CD4-positive, alpha-beta T cell treated with Interleukin-17A for 4 hours (primary cell): ENCODE measurements at regions not wholly inside any gene's neighbourhood (a gene's known extent, or its start where the extent isn't known, plus 50 kb on each side); places are given as distances from the start of the nearest gene placed in this dataset.

Experiments used
- DNase-seq: peaks from one replicate; pipeline ENCODE4 v3.0.0-alpha.2; 2020; ENCODE audit warnings: mixed read lengths

DNA sequence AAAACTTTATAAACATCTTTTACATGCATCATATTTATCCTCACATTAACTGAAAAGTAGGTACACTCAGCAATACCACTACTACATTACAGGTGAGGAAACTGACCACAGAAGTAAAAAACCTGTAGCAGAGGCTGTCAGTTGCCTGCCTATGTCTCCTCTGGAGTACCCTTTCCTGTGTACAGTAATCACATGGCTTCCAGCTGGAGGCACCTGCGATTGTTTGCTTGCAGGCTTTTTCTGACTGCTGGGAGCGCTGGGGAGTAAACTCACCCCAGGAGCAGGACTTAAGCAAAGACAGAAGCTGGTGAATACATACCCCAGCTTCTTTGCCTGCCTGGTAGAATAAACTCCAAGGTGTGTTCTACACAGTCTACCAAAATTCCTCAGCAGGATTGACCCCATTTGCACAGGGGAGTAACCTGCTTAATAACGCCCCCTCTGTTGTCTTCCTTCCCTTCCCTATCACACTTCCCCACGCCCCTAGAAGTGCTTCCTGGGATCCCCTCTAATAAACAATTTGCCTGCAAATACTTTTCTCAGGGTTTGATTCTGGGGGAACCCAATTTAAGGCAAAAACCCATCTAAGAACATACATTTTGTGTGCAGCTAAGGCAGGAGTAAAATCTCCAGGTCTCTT is 138.9 kb downstream of the PTH2R start:
- no peak for DNase-seq

DNA sequence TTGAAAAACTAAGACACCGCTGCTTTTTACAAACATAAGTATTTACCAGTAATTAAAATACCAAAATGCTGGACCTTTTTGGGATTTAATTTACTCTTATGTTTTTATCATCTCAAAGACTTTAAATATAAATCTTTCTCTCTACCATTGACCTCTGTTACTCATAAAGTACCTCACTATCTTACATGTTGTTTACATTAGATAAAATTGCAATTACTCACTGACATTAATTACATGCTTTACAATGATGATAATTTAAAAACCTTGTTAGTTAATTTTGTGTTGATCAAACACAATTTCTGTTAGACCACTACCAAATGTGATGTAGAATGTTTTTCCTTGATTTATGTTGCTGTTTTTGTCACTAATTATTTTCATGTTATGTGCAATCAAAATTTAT is 139.5 kb downstream of the PTH2R start:
- no peak for DNase-seq

DNA sequence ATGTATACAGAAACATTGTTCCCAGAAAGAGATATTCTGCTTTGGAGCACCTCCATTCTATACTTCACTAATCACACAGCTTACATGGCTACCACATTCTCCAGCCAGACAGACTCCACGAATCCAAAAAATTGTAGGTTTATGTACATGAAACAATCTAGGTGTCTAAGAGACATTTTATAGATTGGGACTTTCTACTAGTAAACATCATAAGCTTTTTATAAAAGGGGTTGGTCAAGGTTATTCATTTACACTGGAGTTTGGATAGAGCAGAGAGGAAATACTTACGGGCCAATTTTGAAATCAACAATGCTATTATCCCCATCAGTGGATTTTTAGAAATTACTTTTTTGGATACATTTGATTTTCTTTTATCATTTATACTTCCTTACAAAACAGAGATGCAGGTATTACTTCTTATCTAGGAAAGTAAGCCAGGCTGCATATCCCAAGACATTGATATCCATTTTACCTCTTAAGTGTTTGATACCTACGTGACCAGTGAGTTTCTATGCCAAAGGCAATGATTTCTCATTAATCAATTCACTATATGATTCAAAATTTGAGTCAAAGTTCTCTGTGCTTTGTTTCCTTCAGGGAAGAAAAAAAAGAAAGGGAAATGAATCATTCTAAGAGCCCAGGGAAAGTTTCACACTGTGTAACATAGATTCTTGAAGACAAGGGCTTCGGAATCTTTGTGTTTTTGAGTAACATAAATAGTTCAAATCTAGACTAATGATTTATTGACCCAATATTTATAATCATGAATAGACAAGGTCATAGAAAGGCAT is 140.5 kb downstream of the PTH2R start:
- DNase-seq: no peak

DNA sequence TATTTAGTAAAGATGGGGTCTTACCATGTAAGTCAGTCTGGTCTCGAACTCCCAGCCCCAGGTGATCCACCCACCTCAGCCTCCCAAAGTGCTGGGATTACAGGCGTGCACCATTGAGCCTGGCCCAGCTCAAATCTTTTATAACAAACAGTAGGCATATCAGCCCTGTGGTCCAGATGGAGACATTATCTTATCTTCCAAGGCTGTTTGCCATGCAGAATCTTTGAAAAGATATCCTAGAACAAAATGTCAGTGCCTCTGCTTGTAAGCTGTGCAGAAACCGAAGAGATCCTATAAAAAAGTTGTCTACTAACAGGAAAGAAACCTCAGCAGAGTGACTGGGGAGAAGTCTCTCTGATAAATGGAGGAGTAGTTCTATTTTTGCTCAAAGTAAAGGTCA is 142.1 kb downstream of the PTH2R start:
- no peak for DNase-seq

DNA sequence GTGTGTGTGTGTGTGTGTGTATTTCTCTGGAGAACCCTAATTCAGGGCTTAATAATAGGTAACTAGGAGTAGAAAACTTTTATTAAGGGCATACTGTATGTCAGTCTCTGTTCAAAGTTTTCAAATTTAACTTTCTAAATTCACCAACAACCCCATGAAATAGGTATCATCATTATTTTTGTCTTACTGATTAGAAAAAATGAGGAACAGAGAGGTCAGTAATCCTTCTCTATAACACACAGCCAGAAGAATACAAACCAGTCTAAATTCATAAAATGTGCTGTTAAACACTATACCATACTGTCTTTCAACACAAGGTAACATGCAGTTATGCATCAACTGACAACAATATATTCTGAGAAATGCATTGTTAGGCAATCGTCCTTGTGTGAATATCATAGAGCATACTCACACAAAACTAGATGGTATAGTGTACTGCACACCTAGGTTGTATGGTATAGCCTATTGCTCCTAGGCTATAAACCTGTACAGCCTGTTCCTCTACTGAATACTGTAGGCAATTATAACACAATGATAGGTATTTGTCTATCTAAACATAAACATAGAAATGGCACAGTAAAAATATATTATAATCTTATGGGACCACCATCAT is 143.1 kb downstream of the PTH2R start:
- no peak for DNase-seq

DNA sequence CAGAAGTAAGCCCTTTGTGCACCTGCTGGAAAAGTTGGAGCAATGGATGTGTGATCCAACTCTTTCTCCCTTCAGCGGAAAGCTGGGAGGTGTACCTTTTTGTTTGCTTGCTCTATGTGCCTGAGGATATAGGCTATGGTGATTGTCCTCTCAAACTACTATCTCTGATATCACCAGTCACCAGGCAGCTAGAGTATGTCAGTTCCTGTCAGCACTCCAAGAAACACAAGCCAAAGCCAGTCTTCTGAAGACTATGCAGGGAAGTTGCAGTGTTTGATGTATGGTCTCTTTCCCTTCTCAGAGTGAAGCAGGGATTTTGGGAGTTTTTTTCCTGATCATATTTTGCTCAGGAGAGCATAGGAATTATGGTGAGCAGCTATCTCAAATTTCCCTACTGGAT is 146.4 kb downstream of the PTH2R start:
- no peak for DNase-seq

DNA sequence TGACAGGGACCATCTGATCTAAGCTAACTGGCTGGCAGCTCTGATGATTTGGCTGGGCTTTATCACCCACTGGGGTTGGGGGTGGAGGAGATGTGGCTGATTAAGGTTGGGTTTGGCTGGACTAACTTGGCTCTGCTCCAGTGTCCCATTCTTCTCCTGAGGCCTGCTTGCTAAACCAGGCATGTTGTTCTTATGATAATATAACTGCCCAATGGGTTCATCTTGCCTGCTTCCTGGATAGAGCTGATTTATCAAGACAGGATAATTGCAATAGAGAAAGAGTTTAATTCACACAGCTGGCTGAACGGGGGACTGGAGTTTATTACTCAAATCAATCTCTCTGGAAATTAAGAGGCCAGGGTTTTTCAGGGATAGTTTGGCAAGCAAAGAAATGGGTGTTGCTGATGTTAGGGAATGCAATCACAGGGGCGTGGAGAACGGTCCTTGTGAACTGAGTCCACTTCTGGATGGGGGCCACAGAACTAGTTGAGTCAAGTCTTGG is 150.4 kb downstream of the PTH2R start:
- no peak for DNase-seq

DNA sequence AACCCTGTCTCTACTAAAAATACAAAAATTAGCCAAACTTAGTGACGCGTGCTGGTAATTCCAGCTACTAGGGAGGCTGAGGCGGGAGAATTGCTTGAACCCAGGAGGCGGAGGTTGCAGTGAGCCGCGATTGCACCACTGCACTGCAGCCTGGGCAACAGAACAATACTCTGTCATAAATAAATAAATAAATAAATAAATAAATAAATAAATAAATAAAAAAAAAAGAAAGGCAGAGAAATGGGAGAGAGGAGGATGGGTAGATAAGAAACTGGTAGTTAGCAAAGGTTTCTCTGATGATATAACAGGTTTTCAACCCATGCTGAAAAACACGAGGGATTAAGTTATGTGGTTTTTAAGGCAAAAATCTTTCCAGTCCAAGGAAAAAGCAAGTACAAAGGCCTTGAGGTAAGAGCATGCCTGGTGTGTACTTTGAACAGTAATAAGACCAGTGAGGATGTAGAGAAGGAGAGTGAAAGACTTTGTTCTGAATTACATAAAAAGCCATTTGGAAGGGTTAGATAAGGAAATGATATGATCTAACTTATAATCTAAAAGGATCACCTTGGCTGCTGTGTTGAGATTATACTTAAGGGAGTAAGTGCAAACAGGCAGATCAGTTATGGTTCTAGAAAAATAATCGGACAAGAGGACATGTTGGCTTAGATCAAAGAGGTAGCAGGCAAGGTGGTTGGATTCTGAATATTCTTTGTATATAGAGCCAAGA is 159.3 kb downstream of the PTH2R start:
- no peak for DNase-seq

DNA sequence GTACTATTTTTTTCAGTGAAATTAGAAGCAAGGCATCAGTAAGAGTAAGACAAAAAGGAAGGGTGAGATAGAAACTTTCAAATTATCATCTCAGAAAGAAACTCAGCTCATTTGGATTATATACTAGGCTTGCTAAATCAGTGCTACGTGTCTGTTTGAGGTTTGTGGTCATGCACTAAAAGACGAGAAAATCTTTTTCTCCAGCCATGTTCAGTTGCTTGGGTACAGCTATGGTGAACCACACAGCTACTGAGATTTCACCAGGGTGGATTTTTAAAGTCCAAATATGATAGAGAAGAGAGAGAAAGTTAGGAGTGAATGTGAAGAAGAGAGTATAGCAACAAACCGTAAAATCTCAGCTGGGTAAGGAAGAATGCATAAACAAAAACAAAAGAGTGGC is 161.6 kb downstream of the PTH2R start:
- DNase-seq: no peak

DNA sequence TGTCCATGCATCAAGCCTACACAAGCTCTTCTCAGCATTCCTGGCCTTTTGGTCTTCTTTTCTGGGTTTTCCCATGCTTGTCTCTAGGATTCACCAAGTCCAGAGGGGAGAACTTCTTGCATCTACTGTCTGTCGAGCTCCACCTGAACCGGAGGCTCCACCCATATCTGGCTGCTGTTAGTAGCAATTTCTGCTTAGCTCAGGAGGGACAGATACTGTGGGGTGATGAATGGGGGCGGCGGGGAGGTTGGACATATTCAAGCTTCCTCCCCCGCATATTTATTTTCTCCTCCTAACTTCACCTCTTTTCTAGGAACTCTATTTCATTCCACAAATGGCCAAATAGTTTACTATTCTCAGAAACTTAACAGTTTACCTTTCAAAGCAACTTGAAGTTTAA is 163.5 kb downstream of the PTH2R start:
- no peak for DNase-seq

DNA sequence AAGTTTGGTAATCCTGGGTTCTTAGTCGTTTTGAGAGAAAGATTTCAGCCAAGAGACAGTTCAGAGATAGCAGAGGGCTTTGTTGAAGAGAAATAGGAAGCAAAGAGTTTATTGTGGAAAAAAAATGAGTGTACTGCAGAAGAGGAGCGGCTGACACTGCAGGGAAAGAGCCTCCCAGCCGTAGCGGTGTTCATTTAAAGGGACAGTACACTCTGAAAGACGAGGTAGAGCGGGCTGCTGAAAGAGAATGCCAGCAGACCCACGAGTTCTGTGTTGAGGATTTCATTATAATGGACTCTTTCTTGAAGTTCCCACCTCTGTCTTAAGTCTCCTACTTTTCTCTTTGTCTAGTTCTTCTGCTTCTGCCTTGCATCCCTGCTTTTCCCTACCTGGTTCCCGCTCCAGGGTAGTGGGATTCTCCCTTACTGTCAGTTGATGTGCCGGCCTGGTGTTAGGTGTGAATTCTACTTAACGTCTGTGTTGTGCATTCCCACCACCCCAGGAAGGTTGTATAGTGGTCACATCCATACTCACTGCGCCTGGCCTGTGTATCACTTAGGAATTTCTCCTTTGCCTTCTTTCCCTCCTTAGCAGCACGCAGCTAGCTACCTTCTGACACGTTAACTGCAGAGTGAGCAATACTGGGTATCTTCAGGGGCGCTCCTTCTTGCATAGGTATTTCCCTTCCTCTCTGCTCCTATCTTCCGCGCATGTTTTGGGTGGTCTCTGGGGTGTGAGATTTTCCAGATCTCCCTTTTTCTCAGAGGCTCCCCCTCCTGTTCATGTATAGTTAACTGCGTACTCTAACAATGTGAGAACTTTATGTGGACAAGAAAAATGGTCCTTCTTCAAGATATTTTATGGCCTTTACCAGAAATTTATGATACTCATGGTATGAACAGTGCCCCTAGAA is 164.5 kb downstream of the PTH2R start:
- no peak for DNase-seq

DNA sequence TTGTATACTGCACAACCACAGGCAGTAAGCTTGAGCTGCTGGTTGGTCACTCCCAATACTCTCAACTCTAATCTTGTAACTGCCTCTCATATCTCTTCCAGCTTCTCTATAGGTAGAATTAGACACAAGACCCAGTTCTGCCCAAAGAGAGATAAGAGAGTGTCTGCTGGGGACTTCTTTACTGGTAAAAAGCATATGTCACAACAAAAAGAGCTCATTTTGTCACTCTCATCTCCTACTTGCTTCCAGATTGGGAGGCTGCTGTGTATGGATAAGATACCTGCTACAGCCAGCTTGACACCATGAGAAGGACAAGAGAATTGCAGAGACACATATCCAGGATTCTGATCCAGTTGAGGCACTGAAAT is 165.2 kb downstream of the PTH2R start:
- no peak for DNase-seq

DNA sequence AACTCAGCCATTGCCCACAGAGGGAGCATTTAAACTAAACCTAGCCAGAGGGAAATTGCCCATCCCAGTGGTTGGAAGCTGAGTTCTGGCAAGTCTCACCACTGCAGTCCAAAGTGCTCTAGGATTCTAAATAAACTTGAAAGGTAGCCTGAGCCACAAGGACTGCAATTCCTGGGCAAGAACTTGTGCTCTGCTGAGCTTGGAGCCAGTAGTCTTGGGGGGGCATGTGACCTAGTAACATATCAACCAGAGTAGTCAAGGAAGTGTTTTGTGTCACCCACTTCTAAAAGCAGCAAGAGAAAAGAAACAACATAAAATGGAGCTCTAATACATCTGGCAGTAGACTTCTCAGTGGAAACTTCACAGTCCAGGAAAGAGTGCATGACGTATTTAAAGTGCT is 167.0 kb downstream of the PTH2R start:
- DNase-seq: no peak

DNA sequence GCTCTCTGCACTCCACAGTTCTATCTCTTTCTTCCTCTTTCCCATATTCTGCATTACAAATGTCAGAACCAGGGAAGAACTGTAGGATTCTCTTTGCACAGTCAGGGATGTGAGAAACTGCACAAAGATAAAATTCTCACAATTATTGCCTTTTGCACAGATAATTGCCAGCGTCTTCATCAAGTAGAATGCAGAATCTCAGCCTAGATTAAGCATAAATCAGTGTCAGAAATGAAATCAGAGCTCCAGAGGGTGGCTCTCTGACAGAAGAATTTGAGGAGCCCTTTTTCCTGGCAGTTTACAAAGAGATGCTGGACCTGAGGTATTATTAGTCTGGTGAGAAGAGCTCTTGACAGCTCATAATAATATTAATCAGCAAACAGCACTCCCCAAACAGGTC is 173.1 kb downstream of the PTH2R start:
- DNase-seq: no peak

DNA sequence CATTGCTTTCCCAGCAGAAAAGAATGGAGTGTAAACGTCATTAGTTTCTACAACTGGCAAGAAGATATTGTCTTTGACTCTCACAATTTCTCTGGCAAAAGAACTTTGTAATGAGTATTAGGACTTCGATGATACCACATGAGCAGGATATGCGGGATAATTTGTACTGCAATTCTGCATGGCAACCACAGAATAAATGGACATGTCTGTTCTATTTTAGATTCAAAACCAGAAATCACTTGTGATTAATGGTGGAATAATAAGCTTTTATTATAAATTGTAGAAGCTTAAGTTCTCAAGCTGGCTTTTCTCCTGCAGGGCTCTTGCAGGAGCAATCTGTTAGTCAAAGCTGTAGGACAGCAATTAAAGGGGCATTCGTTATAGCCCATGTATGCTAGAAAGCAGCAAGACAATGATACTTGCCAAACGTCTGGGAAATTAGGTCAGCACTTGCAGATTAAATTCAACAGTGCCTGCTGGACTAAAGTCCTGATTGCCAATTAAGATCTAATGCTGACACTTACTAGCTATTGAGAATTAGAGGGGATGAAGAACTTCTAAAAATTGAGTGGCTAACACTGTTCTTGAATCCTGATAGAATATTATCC is 177.9 kb downstream of the PTH2R start:
- DNase-seq: no peak

DNA sequence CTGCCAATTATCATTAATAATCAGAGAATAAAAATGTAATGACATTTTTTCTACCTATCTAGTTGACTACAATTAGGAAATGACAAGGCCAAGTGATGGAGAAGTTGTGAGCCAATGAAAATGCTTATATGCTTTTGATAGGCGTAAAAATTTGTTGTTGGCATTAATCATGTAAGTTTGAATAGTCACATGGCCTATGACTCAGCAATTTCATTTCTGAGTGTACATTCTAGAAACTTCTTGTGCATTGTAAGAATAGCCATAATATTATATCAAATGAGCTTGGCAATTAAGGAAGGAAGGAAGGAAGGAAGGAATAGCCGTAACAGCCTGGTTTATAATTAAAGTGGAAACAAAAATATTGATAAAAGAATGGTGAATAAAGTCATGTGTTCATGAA is 179.9 kb downstream of the PTH2R start:
- no peak for DNase-seq

DNA sequence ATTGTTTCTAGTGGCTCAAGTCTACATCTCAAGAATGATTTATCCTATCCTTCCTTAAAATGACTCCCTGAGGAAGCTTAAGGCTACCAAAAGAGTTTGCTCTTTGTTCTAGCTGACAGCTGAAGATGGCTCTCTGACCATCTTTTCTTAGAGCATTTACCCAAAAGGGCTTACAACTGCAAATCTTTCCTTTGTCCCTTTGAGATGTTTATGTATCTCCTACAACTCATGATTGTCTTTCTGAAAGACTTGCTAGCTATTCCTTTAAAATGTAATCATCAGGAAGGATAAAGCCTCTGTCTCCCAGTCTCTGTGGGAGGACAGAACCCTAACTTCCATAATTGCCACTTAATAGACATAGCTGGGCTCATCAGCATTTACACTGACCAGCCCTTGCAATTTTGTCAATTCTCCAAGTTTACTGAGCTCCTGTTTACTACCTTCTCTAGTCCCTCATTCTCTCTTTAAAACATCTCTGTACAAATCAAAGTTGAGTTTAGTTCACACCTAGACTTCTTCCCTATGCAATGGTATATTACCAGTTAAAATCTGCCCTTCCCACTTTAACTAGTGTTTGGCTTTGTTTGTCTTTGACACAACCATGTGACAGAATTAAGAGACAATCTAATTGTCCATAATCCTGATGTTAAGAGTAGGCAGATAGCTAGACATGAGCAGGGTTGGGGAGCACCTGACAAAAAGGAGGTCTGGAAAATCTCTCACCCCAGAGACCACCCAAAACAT is 188.2 kb downstream of the PTH2R start:
- no peak for DNase-seq

DNA sequence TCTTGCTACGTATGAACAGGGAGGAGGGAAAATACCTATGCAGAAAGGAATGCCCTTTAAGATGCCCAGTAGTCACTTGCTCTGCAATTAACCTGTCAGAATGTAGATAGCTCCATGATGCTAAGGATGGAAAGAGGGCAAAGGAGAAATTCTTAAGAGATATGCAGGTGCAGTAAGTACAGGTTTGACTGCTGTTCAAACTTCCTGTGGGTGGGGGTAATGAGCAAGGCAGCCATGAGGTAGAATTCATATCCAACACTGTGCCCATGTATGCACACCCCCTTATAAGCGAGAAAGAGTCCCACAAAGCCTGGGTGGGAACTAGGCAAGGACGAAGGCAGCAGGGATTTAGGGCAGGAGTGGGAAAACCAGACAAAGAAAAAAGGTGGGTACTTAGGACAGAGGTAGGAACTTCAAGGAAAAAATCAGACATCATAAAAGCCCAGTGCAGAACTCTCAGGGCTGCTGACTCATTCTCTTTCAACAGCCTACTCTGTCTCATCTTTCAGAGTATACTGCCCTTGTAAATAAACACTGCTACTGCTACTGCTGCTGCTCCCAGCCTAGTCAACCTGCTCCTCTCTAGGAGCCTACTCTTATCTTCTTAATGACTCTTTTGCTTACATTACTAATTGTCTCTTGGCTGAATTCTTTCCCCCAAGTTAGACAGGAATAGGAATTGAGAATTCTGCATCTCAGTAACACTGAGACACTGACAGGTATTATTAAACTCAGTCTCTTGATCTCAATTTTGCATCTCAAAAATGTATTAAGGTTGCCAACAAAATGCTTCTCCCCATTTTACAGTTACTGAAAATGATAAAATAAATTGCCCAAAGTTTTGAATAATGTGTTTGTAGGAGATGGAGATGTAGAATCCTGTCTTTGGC is 189.0 kb downstream of the PTH2R start:
- DNase-seq: no peak

DNA sequence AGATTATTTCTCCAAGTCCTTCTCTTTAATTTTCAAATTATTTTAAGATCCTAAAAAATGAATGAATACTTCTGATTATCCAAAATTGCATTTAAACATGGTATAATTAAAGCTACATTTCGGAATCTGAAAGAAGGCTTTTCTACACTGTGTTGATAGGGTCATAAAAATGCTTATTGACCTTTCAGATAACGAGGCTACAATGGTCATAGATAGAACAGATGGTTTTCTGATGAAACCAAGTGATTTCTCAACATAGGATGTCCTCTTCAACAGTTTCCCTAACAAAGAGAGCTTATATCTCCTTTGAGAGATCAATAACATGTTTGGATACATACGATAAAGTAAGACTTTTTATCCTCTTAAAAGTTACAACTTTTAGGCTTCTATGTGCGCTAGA is 201.1 kb downstream of the PTH2R start:
- DNase-seq: no peak
